HepG2 (cell line): ENCODE measurements at regions not wholly inside any gene's neighbourhood (a gene's known extent, or its start where the extent isn't known, plus 50 kb on each side); places are given as distances from the start of the nearest gene placed in this dataset.

Experiments
- ATAC-seq: fragments of 200-7000 bp; cut with Tn5 transposase; 3 replicates; pipeline ENCODE4 v1.9.1; 2020; ENCODE audit warnings: mild to moderate bottlenecking, moderate library complexity
- BruUV-seq: library from RNA; stranded (reverse); fragments of 400-500 nt; replicated peaks from 2 replicates; lab custom pipeline; 2021; lab: Mats Ljungman, UMichigan
- CTCF ChIA-PET: fragments of 300-600 bp; formaldehyde crosslinking; extraction: SDS; loops from one replicate; lab custom pipeline; 2021; ENCODE audit warnings: low total read pairs, inconsistent platforms, low intra/inter-chr PET ratio; lab: Yijun Ruan, JAX
- POLR2A ChIA-PET: fragments of 350-600 bp; sonication (Branson Sonifier 250); formaldehyde crosslinking; loops from one replicate; lab custom pipeline; 2020; ENCODE audit warnings: antibody characterized with exemption, inconsistent platforms; lab: Yijun Ruan, JAX
- DNase-seq: peaks from one replicate; pipeline ENCODE4 v3.0.0-alpha.2; 2015; ENCODE audit warnings: low spot score
- FAIRE-seq: peaks from 3 replicates; lab custom pipeline; 2011; peaks lifted over from hg19 to GRCh38; lab: Jason Lieb, UNC
- H2AFZ ChIP-seq: one replicate; pipeline ENCODE4 v1.6.1; 2011; ENCODE audit warnings: low read length, inconsistent platforms
- H3K27ac ChIP-seq: fragments of 300-600 bp; 3 replicates; pipeline ENCODE4 v1.8.0; 2011; ENCODE audit warnings: mixed run types, mild to moderate bottlenecking, mixed read lengths, low read length, inconsistent platforms; ENCODE audit not compliant: insufficient read depth; ENCODE audit errors: extremely low read length
- H3K27me3 ChIP-seq, 2 experiments: fragments of 200-600 bp in 1 of 2; 2 replicates in 1 of 2; 3 replicates in 1 of 2; pipeline versions ENCODE4 v1.6.0 to v1.8.0; 2011; ENCODE audit warnings: low read length in 2 of 2, mild to moderate bottlenecking in 2 of 2, moderate library complexity in 2 of 2, inconsistent platforms in 1 of 2; ENCODE audit not compliant: insufficient read depth in 2 of 2, control insufficient read depth in 1 of 2
- H3K36me3 ChIP-seq, 2 experiments: fragments of 200-600 bp in 1 of 2; replicated peaks in 1 of 2; 2 replicates in 1 of 2; 3 replicates in 1 of 2; pipeline versions ENCODE4 v1.5.1 to v1.8.0; 2011; ENCODE audit warnings: low read length in 2 of 2, inconsistent platforms in 1 of 2; ENCODE audit not compliant: insufficient read depth in 2 of 2, control insufficient read depth in 1 of 2
- H3K4me1 ChIP-seq: 2 replicates; pipeline ENCODE4 v1.5.1; 2012; ENCODE audit warnings: low read length, inconsistent platforms; ENCODE audit not compliant: insufficient read depth
- H3K4me2 ChIP-seq: 2 replicates; pipeline ENCODE4 v1.6.0; 2011; ENCODE audit warnings: low read depth, low read length, inconsistent platforms
- H3K4me3 ChIP-seq, 3 experiments: fragments of 200-600 bp in 1 of 3; sonication (generic), shearing (Covaris generic) in 1 of 3; replicated peaks in 1 of 3; 2 replicates each; pipeline ENCODE4 v1.5.1; 2011 to 2016; ENCODE audit warnings: low read length in 3 of 3, inconsistent platforms in 2 of 3, low read depth in 2 of 3, mild to moderate bottlenecking in 2 of 3, control low read depth in 1 of 3, mixed read lengths in 1 of 3; ENCODE audit not compliant: insufficient read depth in 1 of 3
- H3K79me2 ChIP-seq: one replicate; pipeline ENCODE4 v1.6.1; 2011; ENCODE audit warnings: low read length, inconsistent platforms; ENCODE audit not compliant: insufficient read depth
- H3K9ac ChIP-seq: 2 replicates; pipeline ENCODE4 v1.6.0; 2011; ENCODE audit warnings: mild to moderate bottlenecking, low read depth, low read length, inconsistent platforms; ENCODE audit not compliant: insufficient read depth
- H3K9me3 ChIP-seq: 2 replicates; pipeline ENCODE4 v1.5.1; 2012; ENCODE audit warnings: mild to moderate bottlenecking, low read length
- H4K20me1 ChIP-seq: 2 replicates; pipeline ENCODE4 v1.6.0; 2011; ENCODE audit warnings: inconsistent platforms, mild to moderate bottlenecking, low read length, moderate library complexity; ENCODE audit not compliant: insufficient read depth
- CBX5 ChIP-seq: sonication (generic); formaldehyde crosslinking; IDR thresholded peaks from 2 replicates; pipeline ENCODE4 v1.4.0; 2020; ENCODE audit warnings: missing genetic modification reagents, borderline replicate concordance
- DBP ChIP-seq: sonication (generic); formaldehyde crosslinking; IDR thresholded peaks from 2 replicates; pipeline ENCODE4 v1.4.0; 2020; ENCODE audit warnings: missing genetic modification reagents; ENCODE audit errors: not compliant biosample characterization
- GFI1 ChIP-seq: sonication (generic); formaldehyde crosslinking; IDR thresholded peaks from 2 replicates; pipeline ENCODE4 v1.5.0; 2020; ENCODE audit warnings: missing genetic modification reagents, mild to moderate bottlenecking, borderline replicate concordance
- IKZF4 ChIP-seq: sonication (generic); formaldehyde crosslinking; IDR thresholded peaks from 2 replicates; pipeline ENCODE4 v1.5.1; 2020; ENCODE audit warnings: borderline replicate concordance, mild to moderate bottlenecking, low read depth, missing genetic modification reagents; ENCODE audit errors: not compliant biosample characterization
- NFKBIZ ChIP-seq: IDR thresholded peaks from 2 replicates; pipeline ENCODE4 v1.6.1; 2018; ENCODE audit warnings: missing genetic modification reagents, missing compliant biosample characterization
- PRDM15 ChIP-seq: sonication (generic); formaldehyde crosslinking; IDR thresholded peaks from 2 replicates; pipeline ENCODE4 v1.4.0; 2020; ENCODE audit warnings: missing genetic modification reagents
- RORA ChIP-seq: sonication (generic); formaldehyde crosslinking; IDR thresholded peaks from 2 replicates; pipeline ENCODE4 v1.5.0; 2020; ENCODE audit warnings: mild to moderate bottlenecking, missing genetic modification reagents, moderate library complexity
- SMARCC2 ChIP-seq: fragments of 450-650 bp; IDR thresholded peaks from 2 replicates; pipeline ENCODE4 v1.6.1; 2017; ENCODE audit warnings: antibody characterized with exemption, mild to moderate bottlenecking
- SP4 ChIP-seq: sonication (generic); formaldehyde crosslinking; IDR thresholded peaks from 2 replicates; pipeline ENCODE4 v1.8.1; 2023; ENCODE audit warnings: mild to moderate bottlenecking, missing genetic modification reagents
- TARDBP ChIP-seq: sonication (generic); formaldehyde crosslinking; IDR thresholded peaks from 2 replicates; pipeline ENCODE4 v1.8.0; 2022; ENCODE audit warnings: mild to moderate bottlenecking, missing genetic modification reagents
- TGIF2 ChIP-seq: IDR thresholded peaks from 2 replicates; pipeline ENCODE4 v1.6.1; 2016; ENCODE audit warnings: control low read depth, missing compliant biosample characterization
- YY1 ChIP-seq: IDR thresholded peaks from 2 replicates; pipeline ENCODE4 v1.6.1; 2011; ENCODE audit warnings: low read length, low read depth, moderate library complexity, mild to moderate bottlenecking; ENCODE audit not compliant: insufficient read depth, insufficient replicate concordance
- ZNF33A ChIP-seq: sonication (generic); formaldehyde crosslinking; IDR thresholded peaks from 2 replicates; pipeline ENCODE4 v1.5.1; 2020; ENCODE audit warnings: missing genetic modification reagents, mild to moderate bottlenecking, moderate library complexity, borderline replicate concordance
- ZNF615 ChIP-seq: sonication (generic); formaldehyde crosslinking; IDR thresholded peaks from 2 replicates; pipeline ENCODE4 v1.5.0; 2020; ENCODE audit warnings: mild to moderate bottlenecking, missing genetic modification reagents, borderline replicate concordance
- ZNF761 ChIP-seq: sonication (generic); formaldehyde crosslinking; conservative IDR thresholded peaks from 2 replicates; pipeline ENCODE4 v1.4.0; 2020; ENCODE audit warnings: mild to moderate bottlenecking, missing genetic modification reagents
- whole genome bisulfite sequencing: methylation state at CpG from one replicate; pipeline ENCODE4 v1.1.6; 2017; ENCODE audit warnings: low lambda C conversion rate; 5-methylcytosine and 5-hydroxymethylcytosine counted together
- in situ Hi-C: cut with HindIII; loops from 2 replicates; pipeline ENCODE4 v1.10.0; 2017; ENCODE audit warnings: low pct_unique_long_range_greater_than_20kb; ENCODE audit not compliant: extremely low pct_ligation_motif_present
- intact Hi-C: fragments of 100-400 bp; cut with micrococcal nuclease; formaldehyde crosslinking; loops from one replicate; pipeline ENCODE4 v1.10.0; 2022; ENCODE audit not compliant: unreplicated experiment
- TF ChIP-seq, protein P1 (sequence below): sonication (generic); formaldehyde crosslinking; IDR thresholded peaks from 2 replicates; pipeline ENCODE4 v1.4.0; 2020; ENCODE audit warnings: mild to moderate bottlenecking, missing genetic modification reagents
- TF ChIP-seq, protein P2 (sequence below): sonication (generic); formaldehyde crosslinking; IDR thresholded peaks from 2 replicates; pipeline ENCODE4 v1.8.1; 2023; ENCODE audit warnings: mild to moderate bottlenecking, moderate library complexity, missing genetic modification reagents

DNA sequence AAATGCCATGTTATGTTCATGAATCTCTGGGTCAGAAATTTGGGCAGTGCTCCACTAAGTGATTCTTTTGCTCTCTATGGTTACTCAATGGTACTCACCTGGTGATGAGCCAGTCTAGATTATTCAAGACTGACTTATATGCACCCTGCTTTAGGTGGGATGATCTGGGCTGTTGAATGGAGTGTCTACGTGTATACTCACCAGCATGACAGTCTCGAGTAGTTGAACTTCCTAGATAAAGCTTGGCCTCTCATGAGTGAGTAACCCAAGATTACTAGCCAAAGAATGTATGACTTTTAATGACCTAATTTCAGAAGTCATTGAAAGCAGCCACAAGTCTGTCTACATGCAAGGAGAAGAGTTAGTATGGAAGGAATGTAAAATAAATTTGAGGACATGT lies 77.5 kb upstream of the CADM2 start:
- FAIRE-seq = no peak
- ChIA-PET CTCF (no interaction called here), POLR2A (no interaction called here)
- no peak overlapping the region for H2AFZ ChIP-seq
- H3K36me3 ChIP-seq = no peaks in the 10 kb centered on the region
- no peaks in the 10 kb centered on the region for H3K79me2 ChIP-seq
- no peak overlapping the region for H3K4me3 ChIP-seq
- H3K27me3 ChIP-seq = no peaks in the 10 kb centered on the region
- no TSS peak for BruUV-seq
- H3K9ac ChIP-seq = no peak overlapping the region
- in situ Hi-C loops = no loop called here
- no peak overlapping the region for H3K4me2 ChIP-seq
- no peaks in the 10 kb centered on the region for H4K20me1 ChIP-seq
- no peak overlapping the region for H3K27ac ChIP-seq
- TF ChIP-seq SMARCC2 = no peak
- TF ChIP-seq TGIF2 (CRISPR knock-in tag) = no peak
- no peak for TF ChIP-seq GFI1 (CRISPR knock-in tag)
- TF ChIP-seq TARDBP (CRISPR knock-in tag) = no peak
- no peak for TF ChIP-seq YY1
- no peak for TF ChIP-seq ZNF33A (CRISPR knock-in tag)
- TF ChIP-seq, protein P1, sequence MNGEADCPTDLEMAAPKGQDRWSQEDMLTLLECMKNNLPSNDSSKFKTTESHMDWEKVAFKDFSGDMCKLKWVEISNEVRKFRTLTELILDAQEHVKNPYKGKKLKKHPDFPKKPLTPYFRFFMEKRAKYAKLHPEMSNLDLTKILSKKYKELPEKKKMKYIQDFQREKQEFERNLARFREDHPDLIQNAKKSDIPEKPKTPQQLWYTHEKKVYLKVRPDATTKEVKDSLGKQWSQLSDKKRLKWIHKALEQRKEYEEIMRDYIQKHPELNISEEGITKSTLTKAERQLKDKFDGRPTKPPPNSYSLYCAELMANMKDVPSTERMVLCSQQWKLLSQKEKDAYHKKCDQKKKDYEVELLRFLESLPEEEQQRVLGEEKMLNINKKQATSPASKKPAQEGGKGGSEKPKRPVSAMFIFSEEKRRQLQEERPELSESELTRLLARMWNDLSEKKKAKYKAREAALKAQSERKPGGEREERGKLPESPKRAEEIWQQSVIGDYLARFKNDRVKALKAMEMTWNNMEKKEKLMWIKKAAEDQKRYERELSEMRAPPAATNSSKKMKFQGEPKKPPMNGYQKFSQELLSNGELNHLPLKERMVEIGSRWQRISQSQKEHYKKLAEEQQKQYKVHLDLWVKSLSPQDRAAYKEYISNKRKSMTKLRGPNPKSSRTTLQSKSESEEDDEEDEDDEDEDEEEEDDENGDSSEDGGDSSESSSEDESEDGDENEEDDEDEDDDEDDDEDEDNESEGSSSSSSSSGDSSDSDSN (CRISPR knock-in tag) = no peak
- no peak for TF ChIP-seq SP4 (CRISPR knock-in tag)
- no peak for TF ChIP-seq IKZF4 (CRISPR knock-in tag)
- TF ChIP-seq DBP (CRISPR knock-in tag) = no peak
- TF ChIP-seq RORA (CRISPR knock-in tag) = no peak
- TF ChIP-seq PRDM15 (CRISPR knock-in tag) = no peak
- TF ChIP-seq CBX5 (CRISPR knock-in tag) = no peak
- no peak for TF ChIP-seq ZNF761 (CRISPR knock-in tag)
- TF ChIP-seq NFKBIZ (CRISPR knock-in tag) = no peak
- TF ChIP-seq, protein P2, sequence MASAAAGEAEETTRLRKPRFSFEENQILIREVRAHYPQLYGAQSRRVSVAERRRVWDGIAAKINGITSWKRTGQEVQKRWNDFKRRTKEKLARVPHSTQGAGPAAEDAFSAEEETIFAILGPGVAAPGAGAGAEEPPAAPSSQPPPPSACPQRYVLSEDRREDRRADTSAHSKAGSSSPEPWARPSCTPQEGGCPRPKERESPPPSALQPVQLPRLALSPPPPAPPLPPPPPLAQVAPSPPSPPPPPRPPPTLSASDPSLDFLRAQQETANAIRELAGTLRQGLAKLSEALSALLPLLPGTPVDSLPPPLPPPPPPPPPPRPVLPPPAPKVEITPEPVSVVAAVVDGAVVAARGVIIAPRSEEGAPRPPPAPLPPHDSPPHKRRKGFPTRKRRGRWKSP (CRISPR knock-in tag) = no peak
- no peak for TF ChIP-seq ZNF615 (CRISPR knock-in tag)
- TF ChIP-seq, all 625 proteins: peak for 0
- intact Hi-C loops = no loop called here
- H3K9me3 ChIP-seq = no peaks in the 10 kb centered on the region
- DNase-seq (no peak), ATAC-seq (no peak)
- H3K4me1 ChIP-seq = no peaks in the 10 kb centered on the region
- 5% methylated on average over 2 of the region's 2 CpGs for WGBS
